HL-60 (cell line): ENCODE measurements at regions not wholly inside any gene's neighbourhood (a gene's known extent, or its start where the extent isn't known, plus 50 kb on each side); places are given as distances from the start of the nearest gene placed in this dataset.

Source experiments
- DNase-seq, 2 experiments: peaks; one replicate each; pipeline ENCODE4 v3.0.0-alpha.2; 2010 to 2020; ENCODE audit warnings: low read depth in 1 of 2, low spot score in 1 of 2
- H3K27ac ChIP-seq: fragments of 250-450 bp; sonication (Bioruptor Pico); replicated peaks from 2 replicates; pipeline ENCODE4 v1.5.1; 2020; ENCODE audit warnings: mild to moderate bottlenecking, moderate library complexity
- H3K27me3 ChIP-seq: fragments of 250-450 bp; sonication (Bioruptor Pico); 2 replicates; pipeline ENCODE4 v1.5.1; 2021; ENCODE audit warnings: mild to moderate bottlenecking, moderate library complexity; ENCODE audit not compliant: insufficient read depth, poor library complexity, severe bottlenecking
- H3K4me3 ChIP-seq: replicated peaks from 2 replicates; pipeline ENCODE4 v1.5.1; 2011; ENCODE audit warnings: mild to moderate bottlenecking, control low read depth, low read length; ENCODE audit not compliant: insufficient read depth
- CTCF ChIP-seq: IDR thresholded peaks from one replicate; pipeline ENCODE4 v1.5.1; 2011; ENCODE audit warnings: low read length, control low read depth, inconsistent platforms; ENCODE audit not compliant: insufficient read depth
- GABPA ChIP-seq: IDR thresholded peaks from 2 replicates; pipeline ENCODE4 v1.6.1; 2012; ENCODE audit warnings: low read depth
- POLR2AphosphoS5 ChIP-seq: IDR thresholded peaks from 2 replicates; pipeline ENCODE4 v1.6.1; 2012; ENCODE audit warnings: low read depth
- REST ChIP-seq: IDR thresholded peaks from 2 replicates; pipeline ENCODE4 v1.6.1; 2012; ENCODE audit warnings: low read depth; ENCODE audit not compliant: insufficient replicate concordance
- SPI1 ChIP-seq: IDR thresholded peaks from 2 replicates; pipeline ENCODE4 v1.6.1; 2012; ENCODE audit warnings: low read depth, mild to moderate bottlenecking, borderline replicate concordance

- H3K27me3 ChIP-seq = no peaks in the 10 kb centered on the region
These were observed 354.4 kb upstream of the MKI67 start for GRCh38 chr10:128480601-128481000.

DNA sequence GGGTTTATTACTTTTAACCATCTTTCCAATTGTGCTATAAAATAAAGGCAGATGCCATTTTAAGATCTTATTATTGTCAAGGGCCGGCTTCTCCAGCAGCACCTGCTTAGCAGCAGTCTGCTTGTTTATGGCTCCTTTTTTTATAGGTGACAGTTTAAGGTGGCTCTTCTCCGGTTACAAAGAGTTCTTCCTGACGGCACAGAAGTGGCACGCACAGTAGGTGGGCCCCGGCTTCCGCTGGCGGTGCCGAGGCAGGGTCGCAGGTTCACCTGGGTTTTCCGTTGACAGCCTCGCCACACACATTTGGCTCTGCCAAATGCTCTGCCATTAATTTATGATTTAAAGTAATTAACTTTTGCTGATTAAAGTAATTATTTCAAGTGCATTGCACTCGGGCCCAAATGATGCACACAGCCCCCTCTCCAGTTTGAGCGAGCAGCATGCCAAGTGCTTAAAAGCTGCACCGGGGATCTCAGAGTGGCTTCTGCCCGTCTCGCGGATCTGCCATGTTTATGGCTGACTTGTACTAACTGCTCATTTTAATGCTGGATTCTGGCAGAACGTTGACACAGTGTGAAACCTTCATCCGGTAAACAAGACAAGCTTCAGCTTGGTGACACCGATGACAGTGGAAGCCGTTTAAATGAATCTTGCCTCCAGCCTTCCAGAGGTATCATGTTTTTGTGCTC is 355.1 kb upstream of the MKI67 start:
- TF ChIP-seq SPI1 = no peak
- no peak for TF ChIP-seq GABPA
- TF ChIP-seq CTCF = no peak
- TF ChIP-seq REST = no peak
- TF ChIP-seq POLR2AphosphoS5 = no peak
- no peak for DNase-seq
- Histone ChIP-seq H3K4me3 (no peak overlapping the region), H3K27me3 (no peaks in the 10 kb centered on the region), H3K27ac (no peak overlapping the region)

More at GRCh38 chr10:128480601-128481000, 354.4 kb upstream of the MKI67 start:
- no peak overlapping the region for H3K4me3 ChIP-seq
- DNase-seq = no peak
- H3K27ac ChIP-seq = no peak overlapping the region
- no peak for TF ChIP-seq REST
- TF ChIP-seq POLR2AphosphoS5 = no peak
- no peak for TF ChIP-seq CTCF
- no peak for TF ChIP-seq SPI1
- no peak for TF ChIP-seq GABPA

- Histone ChIP-seq H3K27me3 (no peaks in the 10 kb centered on the region), H3K4me3 (no peak overlapping the region), H3K27ac (no peak overlapping the region)
- no peak for DNase-seq
- no peak for TF ChIP-seq REST
- no peak for TF ChIP-seq POLR2AphosphoS5
- TF ChIP-seq SPI1 = no peak
- no peak for TF ChIP-seq CTCF
- TF ChIP-seq GABPA = no peak
These were observed 355.8 kb upstream of the MKI67 start for GRCh38 chr10:128482052-128482451.
